CD14-positive monocyte (primary cell): ENCODE measurements at regions not wholly inside any gene's neighbourhood (a gene's known extent, or its start where the extent isn't known, plus 50 kb on each side); places are given as distances from the start of the nearest gene placed in this dataset.

ENCODE experiments used
- DNase-seq, 3 donors: peaks; one replicate each; pipeline ENCODE4 v3.0.0-alpha.2; 2011 to 2022
- H2AFZ ChIP-seq: 2 replicates; pipeline ENCODE4 v1.6.0; 2012; ENCODE audit warnings: mild to moderate bottlenecking, low read depth, low read length, inconsistent platforms; ENCODE audit not compliant: insufficient read depth, poor library complexity, severe bottlenecking
- H3K27ac ChIP-seq, 2 donors: 1 replicate in 1 of 2; 2 replicates in 1 of 2; pipeline ENCODE4 v1.5.1; 2012 to 2013; ENCODE audit warnings: low read length in 2 of 2, control low read depth in 1 of 2, inconsistent platforms in 1 of 2, low read depth in 1 of 2, mild to moderate bottlenecking in 1 of 2
- H3K27me3 ChIP-seq, 2 donors: one replicate each; pipeline versions ENCODE4 v1.6.0 to v1.6.1; 2011 to 2013; ENCODE audit warnings: low read length in 2 of 2; ENCODE audit not compliant: control insufficient read depth in 2 of 2, insufficient read depth in 2 of 2
- H3K36me3 ChIP-seq, 2 donors: replicated peaks in 1 of 2; 1 replicate in 1 of 2; 2 replicates in 1 of 2; pipeline versions ENCODE4 v1.5.1 to v1.6.1; 2012 to 2013; ENCODE audit warnings: low read length in 2 of 2, control low read depth in 1 of 2, inconsistent platforms in 1 of 2, mild to moderate bottlenecking in 1 of 2; ENCODE audit not compliant: insufficient read depth in 2 of 2, control insufficient read depth in 1 of 2
- H3K4me1 ChIP-seq, 2 donors: 1 replicate in 1 of 2; 2 replicates in 1 of 2; pipeline versions ENCODE4 v1.5.1 to v1.6.1; 2012 to 2013; ENCODE audit warnings: low read length in 2 of 2, control low read depth in 1 of 2, inconsistent platforms in 1 of 2, mild to moderate bottlenecking in 1 of 2, moderate library complexity in 1 of 2; ENCODE audit not compliant: insufficient read depth in 2 of 2, control insufficient read depth in 1 of 2
- H3K4me2 ChIP-seq: replicated peaks from 2 replicates; pipeline ENCODE3; 2012; ENCODE audit warnings: low read length, moderate library complexity, mild to moderate bottlenecking; ENCODE audit not compliant: poor library complexity, severe bottlenecking; ENCODE audit errors: extremely low read depth
- H3K4me3 ChIP-seq, 3 experiments: fragments of 200-600 bp in 1 of 3; sonication (generic) in 1 of 3; replicated peaks in 1 of 3; 1 replicate in 2 of 3; 2 replicates in 1 of 3; pipeline ENCODE4 v1.5.1; 2011 to 2013; ENCODE audit warnings: low read length in 3 of 3, mild to moderate bottlenecking in 3 of 3, control low read depth in 2 of 3, low read depth in 2 of 3, inconsistent platforms in 1 of 3, moderate library complexity in 1 of 3
- H3K79me2 ChIP-seq: 2 replicates; pipeline ENCODE4 v1.6.0; 2012; ENCODE audit warnings: mild to moderate bottlenecking, control low read depth, inconsistent platforms, low read length, moderate library complexity; ENCODE audit not compliant: insufficient read depth
- H3K9ac ChIP-seq: 2 replicates; pipeline ENCODE4 v1.6.0; 2017; ENCODE audit warnings: low read length, mild to moderate bottlenecking; ENCODE audit not compliant: insufficient read depth, poor library complexity, severe bottlenecking
- H3K9me3 ChIP-seq, 2 donors: replicated peaks in 1 of 2; 1 replicate in 1 of 2; 2 replicates in 1 of 2; pipeline versions ENCODE4 v1.5.1 to v1.6.1; 2012 to 2013; ENCODE audit warnings: low read length in 2 of 2, control low read depth in 1 of 2; ENCODE audit not compliant: control insufficient read depth in 1 of 2, insufficient read depth in 1 of 2
- H4K20me1 ChIP-seq: 2 replicates; pipeline ENCODE4 v1.6.0; 2012; ENCODE audit warnings: mild to moderate bottlenecking, low read length, control low read depth, moderate library complexity; ENCODE audit not compliant: insufficient read depth
- H3K27ac Mint-ChIP-seq, 7 donors: one replicate each; pipeline ENCODE4 v1.8.0; 2020; ENCODE audit warnings: mild to moderate bottlenecking in 7 of 7, mixed read lengths in 7 of 7, moderate library complexity in 6 of 7, inconsistent platforms in 2 of 7
- H3K27me3 Mint-ChIP-seq, 3 donors: one replicate each; pipeline ENCODE4 v1.8.0; 2021 to 2022; ENCODE audit warnings: low read depth in 3 of 3, mild to moderate bottlenecking in 3 of 3, mixed read lengths in 3 of 3, moderate library complexity in 3 of 3, inconsistent platforms in 1 of 3
- H3K36me3 Mint-ChIP-seq, 2 donors: one replicate each; pipeline ENCODE4 v1.8.0; 2020; ENCODE audit warnings: mixed read lengths in 2 of 2, inconsistent platforms in 1 of 2, mild to moderate bottlenecking in 1 of 2
- H3K4me1 Mint-ChIP-seq: one replicate; pipeline ENCODE4 v1.8.0; 2020; ENCODE audit warnings: mild to moderate bottlenecking, mixed read lengths
- H3K4me3 Mint-ChIP-seq, 2 donors: one replicate each; pipeline ENCODE4 v1.8.0; 2020; ENCODE audit warnings: mild to moderate bottlenecking in 2 of 2, mixed read lengths in 2 of 2, moderate library complexity in 1 of 2
- H3K9me3 Mint-ChIP-seq, 7 donors: one replicate each; pipeline ENCODE4 v1.8.0; 2020 to 2022; ENCODE audit warnings: mixed read lengths in 7 of 7, mild to moderate bottlenecking in 6 of 7, moderate library complexity in 6 of 7, inconsistent platforms in 2 of 7
- WGBS: methylation state at CpG from one replicate; pipeline ENCODE4 v1.1.5; 2013; ENCODE audit warnings: missing lambda C conversion rate; ENCODE audit not compliant: insufficient coverage; 5-methylcytosine and 5-hydroxymethylcytosine counted together
- intact Hi-C, 2 donors: fragments of 100-400 bp; cut with micrococcal nuclease; formaldehyde crosslinking; loops; one replicate each; pipeline versions ENCODE4 v1.15.0 to v1.15.1; 2023
- TF ChIP-seq, protein P1 (sequence below): fragments of 200-600 bp; IDR thresholded peaks from one replicate; pipeline ENCODE4 v1.8.0; 2022; ENCODE audit warnings: antibody characterized with exemption, mild to moderate bottlenecking

DNA sequence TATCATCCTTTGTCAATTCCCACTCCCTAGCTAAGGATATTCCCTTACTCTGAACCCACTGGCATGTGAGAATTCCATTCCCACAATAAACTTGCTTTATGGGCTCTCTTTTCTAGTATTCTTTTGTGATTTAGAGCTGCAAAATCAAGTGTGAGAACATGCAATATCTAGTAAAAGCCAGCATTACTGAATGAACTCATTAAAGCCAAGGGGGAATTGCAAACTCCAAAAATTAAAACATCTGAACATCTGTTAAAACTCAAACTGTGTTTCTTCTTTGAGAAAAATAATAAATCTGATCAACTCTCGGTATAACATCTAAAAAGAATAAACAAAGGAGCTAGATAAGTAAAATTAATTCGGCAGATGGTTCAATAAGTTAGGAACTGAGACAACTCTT lies 53.1 kb upstream of the MPDZ start:
- Histone ChIP-seq H3K9me3 (no peaks in the 10 kb centered on the region), H3K4me3 (no peak overlapping the region), H3K27ac (no peak overlapping the region), H3K9ac (no peak overlapping the region), H3K27me3 (no peaks in the 10 kb centered on the region), H3K4me2 (no peak overlapping the region), H2AFZ (no peak overlapping the region), H4K20me1 (no peaks in the 10 kb centered on the region), H3K36me3 (no peaks in the 10 kb centered on the region), H3K4me1 (no peaks in the 10 kb centered on the region), H3K79me2 (no peaks in the 10 kb centered on the region)
- no peak overlapping the region for H3K4me3 Mint-ChIP-seq
- H3K4me1 Mint-ChIP-seq = no peaks in the 10 kb centered on the region
- WGBS = no CpG with 5 or more reads among the region's 2 CpGs
- DNase-seq = no peak
- no peaks in the 10 kb centered on the region for H3K27me3 Mint-ChIP-seq
- TF ChIP-seq, protein P1, sequence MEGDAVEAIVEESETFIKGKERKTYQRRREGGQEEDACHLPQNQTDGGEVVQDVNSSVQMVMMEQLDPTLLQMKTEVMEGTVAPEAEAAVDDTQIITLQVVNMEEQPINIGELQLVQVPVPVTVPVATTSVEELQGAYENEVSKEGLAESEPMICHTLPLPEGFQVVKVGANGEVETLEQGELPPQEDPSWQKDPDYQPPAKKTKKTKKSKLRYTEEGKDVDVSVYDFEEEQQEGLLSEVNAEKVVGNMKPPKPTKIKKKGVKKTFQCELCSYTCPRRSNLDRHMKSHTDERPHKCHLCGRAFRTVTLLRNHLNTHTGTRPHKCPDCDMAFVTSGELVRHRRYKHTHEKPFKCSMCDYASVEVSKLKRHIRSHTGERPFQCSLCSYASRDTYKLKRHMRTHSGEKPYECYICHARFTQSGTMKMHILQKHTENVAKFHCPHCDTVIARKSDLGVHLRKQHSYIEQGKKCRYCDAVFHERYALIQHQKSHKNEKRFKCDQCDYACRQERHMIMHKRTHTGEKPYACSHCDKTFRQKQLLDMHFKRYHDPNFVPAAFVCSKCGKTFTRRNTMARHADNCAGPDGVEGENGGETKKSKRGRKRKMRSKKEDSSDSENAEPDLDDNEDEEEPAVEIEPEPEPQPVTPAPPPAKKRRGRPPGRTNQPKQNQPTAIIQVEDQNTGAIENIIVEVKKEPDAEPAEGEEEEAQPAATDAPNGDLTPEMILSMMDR = no peak
- H3K27ac Mint-ChIP-seq = no peak overlapping the region
- intact Hi-C loops = no loop called here
- no peaks in the 10 kb centered on the region for H3K36me3 Mint-ChIP-seq
- no peaks in the 10 kb centered on the region for H3K9me3 Mint-ChIP-seq

DNA sequence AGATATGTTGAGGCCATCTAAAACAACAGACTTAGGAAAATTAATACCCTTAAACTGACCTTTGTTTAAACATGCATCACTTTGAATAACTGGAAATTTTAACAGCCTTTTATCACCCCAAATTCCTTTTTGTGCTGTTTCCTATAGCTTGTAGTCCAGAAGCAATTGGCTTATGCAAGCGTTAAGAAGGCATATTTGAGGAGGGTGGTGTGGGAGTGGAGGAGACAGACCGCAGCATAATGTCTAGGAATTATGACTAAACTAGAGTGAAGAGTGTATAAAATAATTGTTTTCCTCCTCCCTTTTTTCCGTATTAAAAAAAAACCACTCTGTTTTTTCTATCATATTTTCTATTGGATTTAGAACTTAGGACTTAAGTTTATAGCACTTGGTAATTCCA lies 51.8 kb upstream of the MPDZ start:
- no peaks in the 10 kb centered on the region for H3K9me3 Mint-ChIP-seq
- no peaks in the 10 kb centered on the region for H3K36me3 ChIP-seq
- H3K27me3 Mint-ChIP-seq = no peaks in the 10 kb centered on the region
- H2AFZ ChIP-seq = no peak overlapping the region
- no CpG with 5 or more reads among the region's 3 CpGs for WGBS
- TF ChIP-seq, protein P1 = no peak
- no peak overlapping the region for H3K27ac Mint-ChIP-seq
- H3K36me3 Mint-ChIP-seq = no peaks in the 10 kb centered on the region
- H3K9me3 ChIP-seq = no peaks in the 10 kb centered on the region
- H3K9ac ChIP-seq = no peak overlapping the region
- H3K4me1 Mint-ChIP-seq = no peaks in the 10 kb centered on the region
- H3K4me3 Mint-ChIP-seq = no peak overlapping the region
- H3K27me3 ChIP-seq = no peaks in the 10 kb centered on the region
- no peaks in the 10 kb centered on the region for H3K79me2 ChIP-seq
- no peaks in the 10 kb centered on the region for H4K20me1 ChIP-seq
- intact Hi-C loops = no loop called here
- no peak overlapping the region for H3K4me2 ChIP-seq
- H3K27ac ChIP-seq = no peak overlapping the region
- H3K4me3 ChIP-seq = no peak overlapping the region
- H3K4me1 ChIP-seq = no peaks in the 10 kb centered on the region
- no peak for DNase-seq
